Immature natural killer cell (primary cell): ENCODE measurements at regions not wholly inside any gene's neighbourhood (a gene's known extent, or its start where the extent isn't known, plus 50 kb on each side); places are given as distances from the start of the nearest gene placed in this dataset.

ENCODE experiments used
- DNase-seq, 3 donors: peaks; one replicate each; pipeline ENCODE4 v3.0.0; 2022; ENCODE audit warnings: mixed read lengths in 1 of 3
- H3K27ac Mint-ChIP-seq, 6 donors: one replicate each; pipeline ENCODE4 v1.8.0; 2020; ENCODE audit warnings: mixed read lengths in 6 of 6, mild to moderate bottlenecking in 5 of 6, inconsistent platforms in 4 of 6, moderate library complexity in 3 of 6
- H3K27me3 Mint-ChIP-seq, 3 donors: one replicate each; pipeline ENCODE4 v1.8.0; 2020 to 2021; ENCODE audit warnings: low read depth in 3 of 3, mild to moderate bottlenecking in 3 of 3, mixed read lengths in 3 of 3, moderate library complexity in 3 of 3, inconsistent platforms in 1 of 3
- H3K36me3 Mint-ChIP-seq, 3 donors: one replicate each; pipeline ENCODE4 v1.8.0; 2020; ENCODE audit warnings: mixed read lengths in 3 of 3, inconsistent platforms in 2 of 3, mild to moderate bottlenecking in 2 of 3
- H3K4me1 Mint-ChIP-seq, 2 donors: one replicate each; pipeline ENCODE4 v1.8.0; 2020; ENCODE audit warnings: inconsistent platforms in 2 of 2, mild to moderate bottlenecking in 2 of 2, mixed read lengths in 2 of 2, moderate library complexity in 1 of 2
- H3K4me3 Mint-ChIP-seq, 5 donors: one replicate each; pipeline ENCODE4 v1.8.0; 2020; ENCODE audit warnings: mild to moderate bottlenecking in 5 of 5, mixed read lengths in 5 of 5, inconsistent platforms in 3 of 5, moderate library complexity in 3 of 5
- H3K9me3 Mint-ChIP-seq, 6 donors: one replicate each; pipeline ENCODE4 v1.8.0; 2020; ENCODE audit warnings: mild to moderate bottlenecking in 6 of 6, mixed read lengths in 6 of 6, inconsistent platforms in 4 of 6, moderate library complexity in 3 of 6

GRCh38 chr2:213202011-213202410, 50.6 kb upstream of the IKZF2 start:
- Mint-ChIP-seq H3K36me3 (no peaks in the 10 kb centered on the region), H3K9me3 (no peaks in the 10 kb centered on the region), H3K27me3 (peaks cover 2 to 3% (median 2%) of the 10 kb centered on the region in 3 donors), H3K27ac (no peak overlapping the region), H3K4me1 (no peaks in the 10 kb centered on the region), H3K4me3 (no peak overlapping the region)
- no peak for DNase-seq

GRCh38 chr2:213205944-213206343, 54.5 kb upstream of the IKZF2 start:
- Mint-ChIP-seq H3K9me3 (no peaks in the 10 kb centered on the region), H3K36me3 (no peaks in the 10 kb centered on the region), H3K4me3 (no peak overlapping the region), H3K27me3 (peaks cover 0 to 2% (median 0%) of the 10 kb centered on the region in 3 donors), H3K27ac (no peak overlapping the region), H3K4me1 (no peaks in the 10 kb centered on the region)
- DNase-seq, result no peak

GRCh38 chr2:213213186-213213585, 61.8 kb upstream of the IKZF2 start:
- H3K4me3 Mint-ChIP-seq, result no peak overlapping the region
- no peak overlapping the region for H3K27ac Mint-ChIP-seq
- peaks cover 0 to 3% (median 0%) of the 10 kb centered on the region in 3 donors for H3K27me3 Mint-ChIP-seq
- H3K9me3 Mint-ChIP-seq, result no peaks in the 10 kb centered on the region
- no peaks in the 10 kb centered on the region for H3K36me3 Mint-ChIP-seq
- no peaks in the 10 kb centered on the region for H3K4me1 Mint-ChIP-seq
- DNase-seq, result no peak

DNA sequence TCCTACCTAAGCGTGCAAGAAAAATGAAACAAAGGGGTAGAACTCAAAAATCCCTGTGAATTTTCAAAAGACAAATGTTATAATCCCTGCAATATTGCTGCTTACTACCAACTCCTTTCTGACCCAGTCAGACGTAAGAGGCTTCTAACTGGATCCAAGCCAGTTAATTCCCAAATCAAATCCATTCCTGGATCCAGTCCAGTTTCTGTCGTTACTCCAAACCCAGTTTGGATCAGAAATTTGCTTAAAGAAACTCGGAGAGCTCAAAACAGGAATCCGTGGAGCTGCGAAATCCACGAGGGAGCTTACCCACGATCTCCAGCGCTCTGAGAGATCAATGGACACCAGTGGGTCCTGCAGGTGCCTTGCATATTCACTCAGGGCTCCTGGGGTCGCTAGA, 62.8 kb upstream of the IKZF2 start:
- H3K4me3 Mint-ChIP-seq, result no peak overlapping the region
- no peaks in the 10 kb centered on the region for H3K4me1 Mint-ChIP-seq
- DNase-seq, result no peak
- no peak overlapping the region for H3K27ac Mint-ChIP-seq
- H3K9me3 Mint-ChIP-seq, result no peaks in the 10 kb centered on the region
- H3K27me3 Mint-ChIP-seq, result peaks cover 2 to 3% (median 2%) of the 10 kb centered on the region in 3 donors
- no peaks in the 10 kb centered on the region for H3K36me3 Mint-ChIP-seq

- Mint-ChIP-seq H3K27me3 (peaks cover 2 to 3% (median 2%) of the 10 kb centered on the region in 3 donors), H3K9me3 (no peaks in the 10 kb centered on the region), H3K27ac (no peak overlapping the region), H3K4me1 (no peaks in the 10 kb centered on the region), H3K4me3 (no peak overlapping the region), H3K36me3 (no peaks in the 10 kb centered on the region)
- DNase-seq, result no peak
These were observed 65.0 kb upstream of the IKZF2 start for GRCh38 chr2:213216461-213216860.

DNA sequence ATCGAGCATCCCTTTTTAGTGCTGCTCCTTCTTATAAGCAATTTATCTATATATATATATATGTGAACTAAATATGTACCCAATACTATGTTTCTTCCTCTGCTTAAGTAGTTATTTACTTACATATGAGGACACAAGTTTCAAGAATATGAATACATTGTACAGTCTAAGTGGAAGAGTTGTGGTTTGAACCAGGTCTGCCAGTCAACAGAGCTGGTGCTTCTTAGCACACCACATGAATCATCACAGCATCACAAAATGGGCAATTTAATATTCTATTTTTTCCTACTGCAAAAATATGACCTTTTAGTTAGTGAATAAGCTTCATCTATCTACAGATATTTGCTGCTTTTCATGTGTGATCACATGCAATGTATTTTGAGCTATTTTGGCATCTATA, 64.4 kb upstream of the SPAG16 start:
- Mint-ChIP-seq H3K27ac (no peak overlapping the region), H3K4me3 (no peak overlapping the region), H3K9me3 (no peaks in the 10 kb centered on the region), H3K36me3 (no peaks in the 10 kb centered on the region), H3K27me3 (peaks cover 2 to 5% (median 5%) of the 10 kb centered on the region in 3 donors), H3K4me1 (no peaks in the 10 kb centered on the region)
- DNase-seq, result no peak

DNA sequence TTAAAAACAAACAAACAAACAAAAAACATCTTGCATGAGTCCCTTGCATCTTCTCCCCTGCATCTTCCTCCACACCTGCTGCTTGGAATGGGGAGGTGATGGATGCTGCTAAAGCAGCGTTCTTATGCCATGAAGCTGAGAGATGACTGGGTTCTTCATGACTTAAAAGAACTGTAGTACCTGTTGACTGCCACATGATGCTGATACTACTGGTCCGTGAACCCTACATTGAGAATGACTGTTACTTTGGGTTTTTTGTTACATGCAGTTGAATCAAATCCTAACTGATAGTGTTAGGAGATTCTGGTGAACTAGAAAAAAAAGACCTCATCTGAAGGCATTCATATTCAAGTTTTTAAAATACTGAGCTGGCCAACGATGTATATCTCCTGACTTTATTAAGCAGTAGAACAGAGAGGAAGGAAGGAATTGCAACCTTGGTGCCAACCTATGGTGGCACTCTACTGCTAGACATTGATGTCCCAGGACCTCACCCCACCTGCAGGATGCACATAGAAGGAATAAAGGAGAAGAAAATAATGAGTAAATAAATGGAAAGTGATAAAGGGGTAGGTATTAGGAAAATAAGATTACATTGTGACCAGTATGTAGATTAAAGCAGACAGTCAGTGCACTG, 63.2 kb upstream of the SPAG16 start:
- H3K27me3 Mint-ChIP-seq, result peaks cover 2 to 5% (median 2%) of the 10 kb centered on the region in 3 donors
- H3K36me3 Mint-ChIP-seq, result no peaks in the 10 kb centered on the region
- no peaks in the 10 kb centered on the region for H3K4me1 Mint-ChIP-seq
- no peaks in the 10 kb centered on the region for H3K9me3 Mint-ChIP-seq
- H3K4me3 Mint-ChIP-seq, result no peak overlapping the region
- H3K27ac Mint-ChIP-seq, result no peak overlapping the region
- no peak for DNase-seq

DNA sequence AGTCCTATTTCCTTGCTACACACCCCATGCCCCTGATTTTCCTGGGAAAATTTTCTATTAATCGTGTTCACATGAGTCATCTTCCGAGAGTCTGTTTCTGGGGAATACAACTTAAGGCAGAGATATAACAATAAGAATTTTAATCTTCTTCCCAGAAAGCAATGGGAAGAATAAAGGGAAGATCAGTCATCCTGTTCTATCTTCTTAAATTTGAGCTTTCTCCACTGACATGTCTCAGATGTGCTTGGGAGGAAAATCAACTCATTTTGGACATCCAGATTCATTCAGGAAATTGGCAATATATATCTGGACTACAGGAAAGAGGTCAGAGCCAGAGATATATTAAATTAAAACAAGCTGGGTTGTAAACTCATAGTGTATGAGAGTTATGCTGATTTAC, 62.3 kb upstream of the SPAG16 start:
- Mint-ChIP-seq H3K27ac (no peak overlapping the region), H3K9me3 (no peaks in the 10 kb centered on the region), H3K36me3 (no peaks in the 10 kb centered on the region), H3K27me3 (peaks cover 2 to 5% (median 2%) of the 10 kb centered on the region in 3 donors), H3K4me3 (no peak overlapping the region), H3K4me1 (no peaks in the 10 kb centered on the region)
- DNase-seq, result no peak

DNA sequence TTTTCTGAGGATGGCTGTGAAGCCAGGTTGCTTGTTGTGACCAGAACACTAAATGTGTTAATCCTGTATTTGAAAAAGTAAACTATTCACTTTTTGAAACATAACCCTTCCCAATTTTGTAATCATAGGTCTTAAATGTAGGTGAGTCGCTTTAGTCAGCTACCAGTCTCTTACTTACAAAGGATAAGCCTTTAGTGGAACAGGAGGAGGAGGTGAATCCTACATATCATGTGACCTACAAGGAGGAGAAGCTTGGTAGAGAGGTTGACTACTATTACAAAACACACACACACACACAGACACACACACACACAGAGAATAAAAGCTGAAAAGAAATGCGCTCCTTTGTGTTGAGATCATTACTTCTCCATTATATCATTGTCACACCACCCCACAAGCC, 59.9 kb upstream of the SPAG16 start:
- no peak for DNase-seq
- Mint-ChIP-seq H3K36me3 (no peaks in the 10 kb centered on the region), H3K27ac (no peak overlapping the region), H3K27me3 (peaks cover 0 to 3% (median 2%) of the 10 kb centered on the region in 3 donors), H3K9me3 (no peaks in the 10 kb centered on the region), H3K4me1 (peaks cover 0 to 4% of the 10 kb centered on the region in 2 donors), H3K4me3 (no peak overlapping the region)

GRCh38 chr2:213225866-213226265, 58.4 kb upstream of the SPAG16 start:
- H3K27ac Mint-ChIP-seq, result no peak overlapping the region
- no peaks in the 10 kb centered on the region for H3K36me3 Mint-ChIP-seq
- H3K4me1 Mint-ChIP-seq, result peaks cover 0 to 4% of the 10 kb centered on the region in 2 donors
- H3K4me3 Mint-ChIP-seq, result no peak overlapping the region
- DNase-seq, result no peak
- H3K9me3 Mint-ChIP-seq, result no peaks in the 10 kb centered on the region
- H3K27me3 Mint-ChIP-seq, result peaks cover 0 to 3% (median 2%) of the 10 kb centered on the region in 3 donors

DNA sequence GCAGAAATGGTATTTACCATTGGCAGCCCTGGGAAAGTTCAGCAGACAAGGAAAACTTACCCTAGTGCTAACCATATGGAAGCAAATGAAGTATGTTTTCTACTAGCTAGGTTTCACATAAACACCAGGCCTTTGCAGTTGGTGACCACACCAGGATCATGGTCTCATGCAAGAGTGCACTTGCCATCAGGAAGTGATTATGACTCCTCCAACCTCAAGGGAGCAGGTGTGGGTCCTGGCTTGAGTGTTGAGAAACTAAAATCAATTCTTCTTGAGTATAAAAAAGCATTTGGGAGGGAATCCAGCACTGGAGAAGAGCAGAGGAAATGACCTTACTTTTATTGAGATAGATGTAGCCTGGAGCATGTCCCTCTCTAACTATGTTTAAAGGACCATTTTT, 56.8 kb upstream of the SPAG16 start:
- no peaks in the 10 kb centered on the region for H3K36me3 Mint-ChIP-seq
- peaks cover 0 to 8% of the 10 kb centered on the region in 2 donors for H3K4me1 Mint-ChIP-seq
- no peaks in the 10 kb centered on the region for H3K9me3 Mint-ChIP-seq
- no peak overlapping the region for H3K27ac Mint-ChIP-seq
- DNase-seq, result no peak
- H3K27me3 Mint-ChIP-seq, result peaks cover 0 to 3% (median 2%) of the 10 kb centered on the region in 3 donors
- no peak overlapping the region for H3K4me3 Mint-ChIP-seq

GRCh38 chr2:213228638-213229037, 55.6 kb upstream of the SPAG16 start:
- no peak overlapping the region for H3K4me3 Mint-ChIP-seq
- H3K27me3 Mint-ChIP-seq, result peaks cover 0 to 6% (median 0%) of the 10 kb centered on the region in 3 donors
- H3K36me3 Mint-ChIP-seq, result no peaks in the 10 kb centered on the region
- no peak overlapping the region for H3K27ac Mint-ChIP-seq
- no peaks in the 10 kb centered on the region for H3K9me3 Mint-ChIP-seq
- H3K4me1 Mint-ChIP-seq, result peaks cover 11 to 20% of the 10 kb centered on the region in 2 donors
- DNase-seq, result no peak

DNA sequence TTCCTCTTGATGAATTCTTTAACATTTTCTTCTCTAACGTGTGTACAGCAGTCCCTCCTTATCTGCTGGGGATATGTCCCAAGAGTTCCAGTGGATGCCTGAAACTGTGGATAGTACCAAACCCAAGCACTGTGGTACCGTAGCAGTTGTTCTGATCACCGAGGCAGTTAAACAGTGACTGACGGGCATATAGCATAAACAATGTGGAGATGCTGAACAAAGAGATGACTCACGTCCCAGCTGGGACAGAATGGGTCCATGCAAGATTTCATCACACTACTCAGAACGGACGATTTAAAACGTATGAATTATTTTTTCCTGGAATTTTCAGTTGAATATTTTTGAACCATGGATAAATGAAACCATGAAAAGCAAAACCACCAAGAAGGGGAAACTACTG, 54.5 kb upstream of the SPAG16 start:
- H3K27ac Mint-ChIP-seq, result no peak overlapping the region
- DNase-seq, result no peak
- no peak overlapping the region for H3K4me3 Mint-ChIP-seq
- H3K27me3 Mint-ChIP-seq, result peaks cover 0 to 6% (median 0%) of the 10 kb centered on the region in 3 donors
- no peaks in the 10 kb centered on the region for H3K9me3 Mint-ChIP-seq
- H3K36me3 Mint-ChIP-seq, result no peaks in the 10 kb centered on the region
- H3K4me1 Mint-ChIP-seq, result peaks cover 19 to 32% of the 10 kb centered on the region in 2 donors

GRCh38 chr2:213231966-213232365, 52.3 kb upstream of the SPAG16 start:
- Mint-ChIP-seq H3K9me3 (no peaks in the 10 kb centered on the region), H3K36me3 (no peaks in the 10 kb centered on the region), H3K4me3 (no peak overlapping the region), H3K4me1 (peaks cover 20 to 35% of the 10 kb centered on the region in 2 donors), H3K27ac (no peak overlapping the region), H3K27me3 (peaks cover 0 to 6% (median 0%) of the 10 kb centered on the region in 3 donors)
- DNase-seq, result no peak
